SH-SY5Y (cell line): ENCODE measurements at regions not wholly inside any gene's neighbourhood (a gene's known extent, or its start where the extent isn't known, plus 50 kb on each side); places are given as distances from the start of the nearest gene placed in this dataset.

ENCODE experiments used
- GATA2 ChIP-seq: IDR thresholded peaks from 2 replicates; pipeline ENCODE4 v1.6.1; 2011; ENCODE audit warnings: mild to moderate bottlenecking, low read depth, low read length
- GATA3 ChIP-seq: IDR thresholded peaks from 2 replicates; pipeline ENCODE4 v1.6.1; 2011; ENCODE audit warnings: low read depth, mild to moderate bottlenecking, low read length, moderate library complexity

DNA sequence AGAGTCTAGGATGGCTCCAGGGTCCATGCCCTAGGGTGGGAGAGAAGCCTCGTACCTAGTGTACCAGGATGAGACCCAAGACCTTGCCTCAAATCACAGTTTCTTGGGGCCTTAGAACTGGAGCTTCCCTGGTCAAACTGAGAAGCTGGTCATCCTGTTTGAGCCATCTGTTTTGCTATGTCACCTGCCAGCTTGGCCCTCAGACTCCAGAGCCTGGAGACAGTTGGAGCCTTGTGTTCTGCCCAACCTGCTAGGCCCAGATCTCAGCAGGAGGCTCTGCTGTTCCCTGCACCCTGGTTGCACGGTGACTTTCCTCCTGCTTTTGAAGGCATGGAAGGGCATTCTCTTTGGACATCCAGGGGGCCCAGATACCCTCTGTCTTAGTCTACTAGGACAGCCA, 206.3 kb upstream of the ATP6AP2 start:
- TF ChIP-seq GATA2 = no peak
- TF ChIP-seq GATA3 = no peak
